ENCODE measurements at regions not wholly inside any gene's neighbourhood (a gene's known extent, or its start where the extent isn't known, plus 50 kb on each side); places are given as distances from the start of the nearest gene placed in this dataset.

GRCh38 chr1:21349693-21350092 is 59.4 kb upstream of the ECE1 start:
- no peak overlapping the region for H3K4me3 ChIP-seq (ENCODE audit: low read depth in 1 of 3, low read length in 3 of 3)
- H3K27ac ChIP-seq (ENCODE audit: low read depth in 1 of 2, low read length in 2 of 2) = no peak overlapping the region
- WGBS = 83% methylated on average over 3 of the region's 3 CpGs
- TF ChIP-seq ATF3 (IDR thresholded peaks at IDR 0.05) (no peak), TAF1 (conservative IDR thresholded peaks at IDR 0.05) (no peak), HNF4G (IDR thresholded peaks at IDR 0.05) (no peak), SP1 (IDR thresholded peaks at IDR 0.05) (no peak), GABPA (IDR thresholded peaks at IDR 0.05 in 1 of 2, conservative IDR thresholded peaks at IDR 0.05 in 1 of 2) (no peak), EGR1 (IDR thresholded peaks at IDR 0.05; ENCODE audit: low read depth in 2 of 2) (no peak), FOXA1 (IDR thresholded peaks at IDR 0.05) (no peak), JUND (IDR thresholded peaks at IDR 0.05) (no peak), FOXA2 (IDR thresholded peaks at IDR 0.05) (no peak), REST (IDR thresholded peaks at IDR 0.05) (no peak), CTCF (IDR thresholded peaks at IDR 0.05; ENCODE audit: low read depth, low read length, missing input control) (no peak), ZBTB33 (IDR thresholded peaks at IDR 0.05) (no peak), RXRA (IDR thresholded peaks at IDR 0.05) (no peak), MAX (IDR thresholded peaks at IDR 0.05) (no peak)
- no peaks in the 10 kb centered on the region for H3K9me3 ChIP-seq (ENCODE audit: control insufficient read depth in 4 of 4, low read length in 3 of 4)
- H3K27me3 ChIP-seq (ENCODE audit: control insufficient read depth in 4 of 4, insufficient read depth in 4 of 4, low read length in 3 of 4) = no peaks in the 10 kb centered on the region
- H3K4me1 ChIP-seq (ENCODE audit: control insufficient read depth in 4 of 4, insufficient read depth in 4 of 4, low read length in 3 of 4) = peaks cover 0 to 22% (median 14%) of the 10 kb centered on the region in 4 donors
- DNase-seq (ENCODE audit: low spot score) = no peak
- H3K36me3 ChIP-seq (ENCODE audit: control insufficient read depth in 4 of 4, insufficient read depth in 3 of 4, low read depth in 1 of 4, low read length in 3 of 4) = no peaks in the 10 kb centered on the region
- no peak overlapping the region for H3K9ac ChIP-seq (ENCODE audit: low read depth in 1 of 2, low read length in 2 of 2)

- no peak for DNase-seq (ENCODE audit: low spot score)
Measured at GRCh38 chr1:21347072-21347581, 56.9 kb upstream of the ECE1 start.

More at GRCh38 chr1:21347072-21347581, 56.9 kb upstream of the ECE1 start:
- Histone ChIP-seq H3K27me3 (ENCODE audit: control insufficient read depth in 4 of 4, insufficient read depth in 4 of 4, low read length in 3 of 4) (no peaks in the 10 kb centered on the region), H3K27ac (ENCODE audit: low read depth in 1 of 2, low read length in 2 of 2) (peak overlapping the region; percentile 4 to 82), H3K36me3 (ENCODE audit: control insufficient read depth in 4 of 4, insufficient read depth in 3 of 4, low read depth in 1 of 4, low read length in 3 of 4) (no peaks in the 10 kb centered on the region), H3K9me3 (ENCODE audit: control insufficient read depth in 4 of 4, low read length in 3 of 4) (no peaks in the 10 kb centered on the region), H3K9ac (ENCODE audit: low read depth in 1 of 2, low read length in 2 of 2) (no peak overlapping the region), H3K4me1 (ENCODE audit: control insufficient read depth in 4 of 4, insufficient read depth in 4 of 4, low read length in 3 of 4) (peaks cover 6 to 46% (median 32%) of the 10 kb centered on the region in 4 donors), H3K4me3 (ENCODE audit: low read depth in 1 of 3, low read length in 3 of 3) (no peak overlapping the region)
- WGBS = 59% methylated on average over 8 of the region's 8 CpGs
- TF ChIP-seq RXRA (IDR thresholded peaks at IDR 0.05) (no peak), FOXA1 (IDR thresholded peaks at IDR 0.05) (no peak), HNF4A (conservative IDR thresholded peaks at IDR 0.05) (no peak), ZBTB33 (IDR thresholded peaks at IDR 0.05) (no peak), RAD21 (IDR thresholded peaks at IDR 0.05) (no peak), YY1 (IDR thresholded peaks at IDR 0.05) (no peak)

Measured in liver (tissue), 8 donors.